RWPE1 (cell line): ENCODE measurements at regions not wholly inside any gene's neighbourhood (a gene's known extent, or its start where the extent isn't known, plus 50 kb on each side); places are given as distances from the start of the nearest gene placed in this dataset.

Source experiments
- CTCF ChIA-PET: fragments of 350-600 bp; sonication (Branson Sonifier 250); formaldehyde crosslinking; extraction: SDS; loops from one replicate; lab custom pipeline; 2021; lab: Yijun Ruan, JAX
- POLR2A ChIA-PET: fragments of 400-600 bp; formaldehyde crosslinking; extraction: SDS; loops from one replicate; lab custom pipeline; 2020; ENCODE audit warnings: antibody characterized with exemption; ENCODE audit not compliant: low non-redundant PET; lab: Yijun Ruan, JAX
- DNase-seq: peaks from one replicate; pipeline ENCODE4 v3.0.0; 2012; ENCODE audit warnings: low spot score
- H3K27ac ChIP-seq: fragments of 450-650 bp; 2 replicates; pipeline ENCODE4 v1.5.1; 2017
- TF ChIP-seq, protein P1 (sequence below): fragments of 450-650 bp; conservative IDR thresholded peaks from 2 replicates; pipeline ENCODE4 v1.5.1; 2017; ENCODE audit warnings: low read depth, mild to moderate bottlenecking

DNA sequence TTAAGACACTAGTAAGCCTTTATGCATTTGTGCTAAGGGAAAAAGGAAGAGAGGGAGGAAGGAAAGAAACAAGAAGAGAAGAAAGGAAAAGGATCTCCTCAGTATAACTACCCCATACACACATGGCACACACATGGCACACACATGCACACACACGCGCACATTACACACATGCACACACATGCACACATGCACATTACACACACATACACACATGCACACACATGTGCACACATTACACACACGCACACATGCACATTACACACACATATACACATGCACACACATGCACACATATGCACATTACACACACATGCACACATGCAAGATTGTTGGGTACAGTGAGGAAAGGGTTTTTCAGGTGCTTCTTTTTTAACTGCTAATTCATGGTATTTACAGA lies 311.2 kb downstream of the SKIDA1 start:
- ChIA-PET CTCF (no interaction called here), POLR2A (no interaction called here)
- no peak overlapping the region for H3K27ac ChIP-seq
- no peak for DNase-seq
- TF ChIP-seq, protein P1, sequence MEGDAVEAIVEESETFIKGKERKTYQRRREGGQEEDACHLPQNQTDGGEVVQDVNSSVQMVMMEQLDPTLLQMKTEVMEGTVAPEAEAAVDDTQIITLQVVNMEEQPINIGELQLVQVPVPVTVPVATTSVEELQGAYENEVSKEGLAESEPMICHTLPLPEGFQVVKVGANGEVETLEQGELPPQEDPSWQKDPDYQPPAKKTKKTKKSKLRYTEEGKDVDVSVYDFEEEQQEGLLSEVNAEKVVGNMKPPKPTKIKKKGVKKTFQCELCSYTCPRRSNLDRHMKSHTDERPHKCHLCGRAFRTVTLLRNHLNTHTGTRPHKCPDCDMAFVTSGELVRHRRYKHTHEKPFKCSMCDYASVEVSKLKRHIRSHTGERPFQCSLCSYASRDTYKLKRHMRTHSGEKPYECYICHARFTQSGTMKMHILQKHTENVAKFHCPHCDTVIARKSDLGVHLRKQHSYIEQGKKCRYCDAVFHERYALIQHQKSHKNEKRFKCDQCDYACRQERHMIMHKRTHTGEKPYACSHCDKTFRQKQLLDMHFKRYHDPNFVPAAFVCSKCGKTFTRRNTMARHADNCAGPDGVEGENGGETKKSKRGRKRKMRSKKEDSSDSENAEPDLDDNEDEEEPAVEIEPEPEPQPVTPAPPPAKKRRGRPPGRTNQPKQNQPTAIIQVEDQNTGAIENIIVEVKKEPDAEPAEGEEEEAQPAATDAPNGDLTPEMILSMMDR = no peak

DNA sequence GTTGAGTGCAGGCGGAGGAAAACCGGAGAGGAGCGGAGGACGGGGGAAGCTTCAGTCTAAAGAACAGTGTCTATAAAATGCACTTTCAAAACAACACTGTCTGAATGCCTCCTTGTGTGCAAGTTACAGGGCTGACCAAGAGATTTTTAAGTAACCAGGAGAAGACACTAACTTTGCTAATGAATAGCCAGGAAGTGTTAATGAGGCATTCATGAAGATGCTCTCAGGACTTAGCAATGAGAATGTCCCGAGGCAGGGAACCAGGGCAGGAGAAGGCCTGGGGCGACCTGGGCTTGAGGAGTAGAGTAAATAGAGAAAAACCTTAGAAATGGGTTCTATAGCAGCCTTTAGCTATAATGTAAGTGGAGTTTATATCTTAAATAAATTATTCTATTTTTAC lies 312.1 kb downstream of the SKIDA1 start:
- TF ChIP-seq, protein P1 = no peak
- no peak overlapping the region for H3K27ac ChIP-seq
- no peak for DNase-seq
- CTCF ChIA-PET = no interaction called here
- POLR2A ChIA-PET = no interaction called here

DNA sequence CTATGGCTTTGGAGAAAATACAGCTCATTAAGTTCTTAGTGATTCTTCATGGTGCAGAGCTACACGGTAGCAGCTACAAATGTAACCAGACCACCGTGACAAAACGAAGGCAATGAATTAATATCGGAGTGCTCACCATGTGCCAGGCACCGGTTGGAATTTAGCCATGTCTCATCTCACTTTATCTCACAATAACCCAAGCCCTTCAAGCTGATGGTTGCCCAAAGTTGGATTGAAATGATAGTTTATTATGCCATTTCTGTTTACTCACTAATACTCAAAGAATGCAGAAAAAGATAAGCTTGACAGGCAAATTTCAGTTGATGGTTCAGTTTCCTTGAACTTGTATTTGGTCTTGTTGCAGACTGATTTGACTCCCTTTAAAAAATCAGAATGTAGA lies 312.6 kb downstream of the SKIDA1 start:
- no peak for DNase-seq
- no peak overlapping the region for H3K27ac ChIP-seq
- TF ChIP-seq, protein P1 = no peak
- CTCF ChIA-PET = no interaction called here
- POLR2A ChIA-PET = no interaction called here

DNA sequence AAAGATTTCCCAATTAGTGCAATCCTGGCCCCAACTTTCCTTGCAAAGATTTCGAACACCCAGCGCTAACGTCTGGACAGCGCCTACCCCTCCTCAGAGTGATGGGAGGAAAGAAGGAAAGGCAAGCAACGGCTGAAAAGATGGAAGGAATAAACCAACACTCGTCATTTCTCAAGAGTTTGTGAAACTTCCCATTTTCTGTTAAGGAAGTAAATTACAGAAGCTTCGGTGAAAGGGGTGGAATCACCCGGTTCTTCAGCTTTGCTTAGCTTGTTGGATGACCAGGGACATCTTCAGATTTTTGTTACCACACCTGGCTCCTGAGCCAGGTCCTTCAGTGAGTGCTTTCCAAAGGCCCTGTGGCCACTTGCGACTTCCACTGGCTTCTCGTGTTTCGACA lies 313.1 kb downstream of the SKIDA1 start:
- no peak for DNase-seq
- ChIA-PET CTCF (no interaction called here), POLR2A (no interaction called here)
- TF ChIP-seq, protein P1 = no peak
- H3K27ac ChIP-seq = no peak overlapping the region

DNA sequence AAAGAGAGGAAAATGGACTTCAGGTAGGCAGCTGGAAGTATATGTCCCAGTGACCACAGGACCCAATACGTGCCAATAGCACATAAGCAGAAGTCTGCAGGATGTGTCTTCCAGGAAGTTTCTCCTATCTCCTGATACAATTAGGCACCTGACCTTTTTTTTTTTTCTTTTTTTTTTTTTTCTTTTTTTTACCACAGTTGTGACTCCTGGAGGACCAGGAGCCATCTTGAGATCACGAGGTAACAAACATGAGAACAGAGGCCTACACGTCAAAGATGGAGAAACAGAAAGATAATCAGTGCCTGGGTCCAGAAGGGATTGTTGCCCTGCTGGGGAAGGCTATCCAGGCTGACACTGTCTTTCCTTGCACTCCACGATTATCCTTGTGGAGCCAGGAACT lies 312.4 kb upstream of the NEBL start:
- no peak for DNase-seq
- TF ChIP-seq, protein P1 = no peak
- ChIA-PET POLR2A (no interaction called here), CTCF (no interaction called here)
- no peak overlapping the region for H3K27ac ChIP-seq

DNA sequence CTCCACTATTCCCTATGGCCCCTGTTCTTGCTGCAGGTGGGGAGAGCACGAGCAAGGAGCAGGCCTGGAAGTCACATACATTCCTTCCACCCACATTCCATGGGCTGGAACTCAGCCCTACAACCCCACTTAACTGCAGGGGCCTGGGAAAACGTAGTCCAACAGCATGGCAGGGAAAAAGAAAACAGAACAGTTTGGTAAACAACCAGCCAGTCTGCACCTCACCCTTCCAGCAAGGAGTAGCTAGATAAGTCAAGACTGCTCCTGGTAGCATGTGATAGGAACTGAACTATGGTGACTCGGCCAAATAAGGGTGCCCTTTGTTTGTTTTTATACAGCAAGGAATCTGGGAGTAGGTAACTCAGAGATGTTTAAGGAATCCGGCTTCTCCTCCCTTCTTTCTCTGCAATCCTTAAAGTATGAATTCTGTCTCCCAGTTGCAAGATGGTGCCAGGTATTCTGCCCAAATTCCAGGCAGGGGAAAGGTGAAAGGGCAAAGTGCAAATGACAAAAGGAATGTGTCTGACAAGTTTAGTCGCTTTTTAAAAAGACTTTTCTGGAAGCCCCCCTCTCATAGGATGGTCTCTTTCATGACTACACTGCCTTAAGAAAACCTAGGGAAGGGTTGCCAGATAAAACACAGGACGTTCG lies 311.7 kb upstream of the NEBL start:
- POLR2A ChIA-PET = no interaction called here
- no peak overlapping the region for H3K27ac ChIP-seq
- DNase-seq = no peak
- CTCF ChIA-PET = no interaction called here
- TF ChIP-seq, protein P1 = no peak
